A673 (cell line): ENCODE measurements at regions not wholly inside any gene's neighbourhood (a gene's known extent, or its start where the extent isn't known, plus 50 kb on each side); places are given as distances from the start of the nearest gene placed in this dataset.

Experiments
- BruUV-seq: library from RNA; stranded (reverse); fragments of 400-500 nt; replicated peaks from 2 replicates; lab custom pipeline; 2021; lab: Mats Ljungman, UMichigan
- CTCF ChIA-PET: fragments of 300-600 bp; sonication (Branson Sonifier 250); formaldehyde crosslinking; loops from one replicate; lab custom pipeline; 2022; ENCODE audit warnings: antibody characterized with exemption; lab: Charles Lee
- POLR2A ChIA-PET: fragments of 300-600 bp; sonication (Branson Sonifier 250); formaldehyde crosslinking; loops from one replicate; lab custom pipeline; 2022; ENCODE audit warnings: antibody characterized with exemption; ENCODE audit not compliant: low non-redundant PET; lab: Charles Lee
- DNase-seq: peaks from one replicate; pipeline ENCODE4 v3.0.0-alpha.2; 2015; ENCODE audit warnings: low spot score
- H3K27ac ChIP-seq: fragments of 200-600 bp; sonication (generic); 2 replicates; pipeline ENCODE4 v1.5.1; 2016; ENCODE audit warnings: mixed run types, low read depth, mild to moderate bottlenecking, mixed read lengths, antibody characterized with exemption, low read length; ENCODE audit not compliant: poor library complexity, severe bottlenecking
- H3K27me3 ChIP-seq: fragments of 200-600 bp; sonication (generic); replicated peaks from 2 replicates; pipeline ENCODE4 v1.6.1; 2017; ENCODE audit warnings: mixed run types, low read depth, mild to moderate bottlenecking, mixed read lengths, antibody characterized with exemption, low read length; ENCODE audit not compliant: insufficient read depth, poor library complexity
- H3K36me3 ChIP-seq: fragments of 200-600 bp; sonication (generic); 2 replicates; pipeline ENCODE4 v1.6.1; 2016; ENCODE audit warnings: mixed run types, mild to moderate bottlenecking, mixed read lengths, antibody characterized with exemption, low read length; ENCODE audit not compliant: insufficient read depth, poor library complexity, severe bottlenecking
- H3K4me1 ChIP-seq: fragments of 200-600 bp; sonication (generic); 2 replicates; pipeline ENCODE4 v1.6.1; 2017; ENCODE audit warnings: mixed run types, mild to moderate bottlenecking, mixed read lengths, antibody characterized with exemption, low read length; ENCODE audit not compliant: insufficient read depth, poor library complexity, severe bottlenecking
- H3K4me3 ChIP-seq: fragments of 200-600 bp; sonication (generic); 2 replicates; pipeline ENCODE4 v1.5.1; 2016; ENCODE audit warnings: low read depth, mixed run types, mild to moderate bottlenecking, mixed read lengths, low read length; ENCODE audit not compliant: poor library complexity, severe bottlenecking
- H3K9me3 ChIP-seq: fragments of 200-600 bp; sonication (generic); 2 replicates; pipeline ENCODE4 v1.6.1; 2016; ENCODE audit warnings: mixed run types, low read depth, mild to moderate bottlenecking, mixed read lengths, antibody characterized with exemption, low read length; ENCODE audit not compliant: poor library complexity, severe bottlenecking
- CTCF ChIP-seq: fragments of 300-800, 200-600 bp; sonication (generic); conservative IDR thresholded peaks from 2 replicates; pipeline ENCODE4 v1.5.1; 2017; ENCODE audit warnings: low read depth, mild to moderate bottlenecking, antibody characterized with exemption, low read length, moderate library complexity, mixed read lengths
- EZH2 ChIP-seq: fragments of 200-600 bp; sonication (generic); IDR thresholded peaks from 2 replicates; pipeline ENCODE4 v1.6.1; 2017; ENCODE audit warnings: borderline replicate concordance, low read depth, mild to moderate bottlenecking, mixed read lengths, antibody characterized with exemption, low read length; ENCODE audit not compliant: poor library complexity, severe bottlenecking
- intact Hi-C: fragments of 100-400 bp; cut with micrococcal nuclease; formaldehyde crosslinking; loops from one replicate; pipeline ENCODE4 v1.10.0; 2022; ENCODE audit not compliant: unreplicated experiment

- Histone ChIP-seq H3K4me1 (no peaks in the 10 kb centered on the region), H3K9me3 (no peaks in the 10 kb centered on the region), H3K36me3 (no peaks in the 10 kb centered on the region), H3K4me3 (no peak overlapping the region), H3K27me3 (no peaks in the 10 kb centered on the region), H3K27ac (no peak overlapping the region)
- no TSS peak for BruUV-seq
- no peak for TF ChIP-seq EZH2
- TF ChIP-seq CTCF, result no peak
- ChIA-PET POLR2A (no interaction called here), CTCF (no interaction called here)
- intact Hi-C loops, result no loop called here
- no peak for DNase-seq
Measured at GRCh38 chr9:2337131-2337530, 284.5 kb upstream of the VLDLR start.

GRCh38 chr9:2337627-2338026 is 284.0 kb upstream of the VLDLR start:
- ChIA-PET CTCF (no interaction called here), POLR2A (no interaction called here)
- Histone ChIP-seq H3K27ac (no peak overlapping the region), H3K27me3 (no peaks in the 10 kb centered on the region), H3K4me3 (no peak overlapping the region), H3K4me1 (no peaks in the 10 kb centered on the region), H3K9me3 (no peaks in the 10 kb centered on the region), H3K36me3 (no peaks in the 10 kb centered on the region)
- no peak for DNase-seq
- no peak for TF ChIP-seq EZH2
- no peak for TF ChIP-seq CTCF
- no TSS peak for BruUV-seq
- intact Hi-C loops, result no loop called here

GRCh38 chr9:2338777-2339365 is 282.7 kb upstream of the VLDLR start:
- intact Hi-C loops, result no loop called here
- Histone ChIP-seq H3K27ac (no peak overlapping the region), H3K4me1 (no peaks in the 10 kb centered on the region), H3K9me3 (no peaks in the 10 kb centered on the region), H3K36me3 (no peaks in the 10 kb centered on the region), H3K4me3 (no peak overlapping the region), H3K27me3 (no peaks in the 10 kb centered on the region)
- no peak for TF ChIP-seq CTCF
- no peak for TF ChIP-seq EZH2
- DNase-seq, result no peak
- POLR2A ChIA-PET, result no interaction called here
- CTCF ChIA-PET, result no interaction called here
- BruUV-seq, result no TSS peak
